ENCODE measurements at regions not wholly inside any gene's neighbourhood (a gene's known extent, or its start where the extent isn't known, plus 50 kb on each side); places are given as distances from the start of the nearest gene placed in this dataset.

- DNase-seq (no peak), ATAC-seq (no peak)
- Histone ChIP-seq H3K27me3 (no peaks in the 10 kb centered on the region), H3K27ac (no peak overlapping the region), H3K36me3 (no peaks in the 10 kb centered on the region), H3K9me3 (no peaks in the 10 kb centered on the region), H3K4me1 (no peaks in the 10 kb centered on the region), H3K4me3 (no peak overlapping the region)
- WGBS (ENCODE audit: insufficient coverage, low coverage, low lambda C conversion rate, missing lambda C conversion rate): 52% methylated on average over 5 of the region's 6 CpGs
- intact Hi-C loops (cut with DNase I): no loop called here
- no peak for TF ChIP-seq POLR2A (IDR thresholded peaks at IDR 0.05)
- TF ChIP-seq CTCF (IDR thresholded peaks at IDR 0.05): no peak
Measured at GRCh38 chr19:29318581-29318980, 105.6 kb upstream of the UQCRFS1 start.

GRCh38 chr19:29320086-29320485 is 107.1 kb upstream of the UQCRFS1 start:
- H3K4me1 ChIP-seq: no peaks in the 10 kb centered on the region
- no peaks in the 10 kb centered on the region for H3K36me3 ChIP-seq
- whole genome bisulfite sequencing (ENCODE audit: insufficient coverage, low coverage, low lambda C conversion rate, missing lambda C conversion rate): 41% methylated on average over 5 of the region's 5 CpGs
- DNase-seq (no peak), ATAC-seq (no peak)
- no peak overlapping the region for H3K27ac ChIP-seq
- intact Hi-C loops (cut with DNase I): no loop called here
- H3K9me3 ChIP-seq: no peaks in the 10 kb centered on the region
- H3K27me3 ChIP-seq: no peaks in the 10 kb centered on the region
- H3K4me3 ChIP-seq: no peak overlapping the region
- TF ChIP-seq POLR2A (IDR thresholded peaks at IDR 0.05) (no peak), CTCF (IDR thresholded peaks at IDR 0.05) (no peak)

- Histone ChIP-seq H3K27me3 (no peaks in the 10 kb centered on the region), H3K27ac (no peak overlapping the region), H3K4me3 (no peak overlapping the region), H3K36me3 (no peaks in the 10 kb centered on the region), H3K9me3 (no peaks in the 10 kb centered on the region), H3K4me1 (no peaks in the 10 kb centered on the region)
- no peak for ATAC-seq
- intact Hi-C loops (cut with DNase I): no loop called here
- no peak for DNase-seq
- TF ChIP-seq CTCF (IDR thresholded peaks at IDR 0.05): no peak
- no peak for TF ChIP-seq POLR2A (IDR thresholded peaks at IDR 0.05)
- WGBS (ENCODE audit: insufficient coverage, low coverage, low lambda C conversion rate, missing lambda C conversion rate): 51% methylated on average over 4 of the region's 7 CpGs
Measured at GRCh38 chr19:29320618-29321017, 107.7 kb upstream of the UQCRFS1 start.

- H3K27ac ChIP-seq: no peak overlapping the region
- H3K9me3 ChIP-seq: no peaks in the 10 kb centered on the region
- WGBS (ENCODE audit: insufficient coverage, low coverage, low lambda C conversion rate, missing lambda C conversion rate): 17% methylated on average over 1 of the region's 1 CpG
- H3K4me1 ChIP-seq: no peaks in the 10 kb centered on the region
- no peaks in the 10 kb centered on the region for H3K27me3 ChIP-seq
- ATAC-seq: no peak
- no peak overlapping the region for H3K4me3 ChIP-seq
- TF ChIP-seq CTCF (IDR thresholded peaks at IDR 0.05) (no peak), POLR2A (IDR thresholded peaks at IDR 0.05) (no peak)
- no peaks in the 10 kb centered on the region for H3K36me3 ChIP-seq
- DNase-seq: no peak
- intact Hi-C loops (cut with DNase I): no loop called here
Measured at GRCh38 chr19:29321116-29321515, 108.2 kb upstream of the UQCRFS1 start.

DNA sequence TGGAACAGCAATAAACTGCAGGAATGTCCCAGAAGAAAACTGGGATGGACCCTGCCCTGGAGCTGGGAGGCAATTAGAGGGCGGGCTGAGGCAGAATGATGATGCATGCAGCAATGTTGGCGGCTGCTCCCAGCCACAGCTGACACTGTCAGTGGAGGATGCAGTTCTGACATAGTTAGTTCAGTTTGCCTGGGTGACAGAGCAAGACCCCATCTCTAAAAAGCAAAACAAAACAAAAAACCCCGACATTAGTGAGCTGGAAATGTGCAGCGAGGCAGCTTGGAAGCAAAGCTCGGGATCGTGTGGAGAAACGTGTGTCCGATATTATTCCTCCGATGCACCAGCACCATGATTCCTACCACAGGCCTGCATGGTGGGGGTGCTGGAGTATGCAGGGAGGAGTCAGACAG is 110.1 kb upstream of the UQCRFS1 start:
- ATAC-seq (no peak), DNase-seq (no peak)

More for the DNA sequence above, 110.1 kb upstream of the UQCRFS1 start:
- intact Hi-C loops (cut with DNase I): no loop called here
- TF ChIP-seq POLR2A (IDR thresholded peaks at IDR 0.05) (no peak), CTCF (IDR thresholded peaks at IDR 0.05) (no peak)
- Histone ChIP-seq H3K4me1 (no peaks in the 10 kb centered on the region), H3K27ac (no peak overlapping the region), H3K36me3 (no peaks in the 10 kb centered on the region), H3K27me3 (no peaks in the 10 kb centered on the region), H3K4me3 (no peak overlapping the region), H3K9me3 (no peaks in the 10 kb centered on the region)
- WGBS (ENCODE audit: insufficient coverage, low coverage, low lambda C conversion rate, missing lambda C conversion rate): 47% methylated on average over 7 of the region's 9 CpGs

Data from right lobe of liver (tissue), 6 donors.